NCI-H460 (cell line): ENCODE measurements at regions not wholly inside any gene's neighbourhood (a gene's known extent, or its start where the extent isn't known, plus 50 kb on each side); places are given as distances from the start of the nearest gene placed in this dataset.
A peak's percentile ranks its signal among the peaks of the same experiment; 100 is the strongest.

ENCODE experiments used
- DNase-seq: peaks from one replicate; pipeline ENCODE4 v3.0.0-alpha.2; 2016; ENCODE audit warnings: low read depth; ENCODE audit errors: extremely low read depth

DNA sequence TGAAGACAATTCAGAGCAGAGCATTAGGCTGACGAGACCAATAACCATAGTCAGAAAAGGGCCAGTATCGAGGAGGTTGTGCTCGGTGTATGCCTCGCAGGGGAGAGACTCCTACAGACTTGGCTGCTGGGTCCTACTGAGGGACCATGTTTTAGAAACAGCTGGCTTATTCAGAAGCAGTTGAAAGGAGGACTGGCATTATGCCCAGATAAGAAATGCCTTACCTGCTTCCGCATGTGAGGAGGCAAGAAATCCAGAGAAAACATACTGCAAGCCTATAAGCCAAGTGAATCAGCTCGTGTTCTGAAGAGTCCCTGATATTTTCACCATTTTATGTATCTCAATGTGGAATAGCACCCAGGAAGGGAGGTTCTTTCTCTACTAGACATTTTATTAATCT lies 434.7 kb downstream of the GRB14 start:
- no peak for DNase-seq

- DNase-seq: no peak
These were observed 439.1 kb downstream of the GRB14 start for GRCh38 chr2:164182116-164182627.

GRCh38 chr2:164178835-164179465 lies 442.3 kb downstream of the GRB14 start:
- no peak for DNase-seq

DNA sequence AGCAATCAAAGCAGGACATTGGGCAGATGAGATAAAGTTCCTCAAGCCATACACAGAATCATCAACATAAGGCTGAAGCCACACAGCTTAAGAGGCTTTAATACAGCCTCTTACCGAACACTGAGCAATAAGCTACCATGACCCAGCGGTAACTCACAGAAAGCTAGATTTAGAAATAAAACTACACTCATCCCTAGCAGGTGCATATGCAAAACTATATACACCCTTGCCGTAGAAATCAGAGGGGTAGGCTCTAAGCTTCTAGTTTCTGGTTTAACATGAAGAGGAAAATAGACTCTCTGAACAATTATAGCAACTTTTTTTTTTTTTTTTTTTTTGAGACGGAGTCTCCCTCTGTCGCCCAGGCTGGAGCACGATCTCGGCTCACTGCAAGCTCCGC lies 428.8 kb upstream of the FIGN start:
- DNase-seq: no peak

- DNase-seq: no peak
These were observed 419.8 kb upstream of the FIGN start for GRCh38 chr2:164155558-164155957.

- DNase-seq: peak; percentile 60
These were observed 415.7 kb upstream of the FIGN start for GRCh38 chr2:164151522-164151921.

DNA sequence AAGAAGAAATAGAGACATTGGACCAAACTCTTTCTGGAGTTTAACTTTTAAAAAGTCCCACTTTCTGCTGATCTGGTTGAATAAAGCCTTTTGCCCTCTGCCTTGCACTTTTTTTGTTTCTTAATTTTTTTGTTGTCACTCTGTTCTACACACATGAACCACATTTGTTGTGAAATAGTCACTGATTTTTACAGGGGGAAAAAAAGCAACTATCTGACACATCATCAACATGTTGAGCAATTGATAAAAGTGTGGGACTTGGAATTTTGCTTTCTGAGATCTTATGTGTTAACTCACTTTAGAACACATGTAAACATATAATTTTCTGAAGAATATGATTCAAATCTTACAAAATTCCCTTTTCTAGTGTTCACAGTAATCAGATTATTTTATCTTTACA lies 414.8 kb upstream of the FIGN start:
- no peak for DNase-seq

- DNase-seq: no peak
These were observed 410.6 kb upstream of the FIGN start for GRCh38 chr2:164146441-164146840.

DNA sequence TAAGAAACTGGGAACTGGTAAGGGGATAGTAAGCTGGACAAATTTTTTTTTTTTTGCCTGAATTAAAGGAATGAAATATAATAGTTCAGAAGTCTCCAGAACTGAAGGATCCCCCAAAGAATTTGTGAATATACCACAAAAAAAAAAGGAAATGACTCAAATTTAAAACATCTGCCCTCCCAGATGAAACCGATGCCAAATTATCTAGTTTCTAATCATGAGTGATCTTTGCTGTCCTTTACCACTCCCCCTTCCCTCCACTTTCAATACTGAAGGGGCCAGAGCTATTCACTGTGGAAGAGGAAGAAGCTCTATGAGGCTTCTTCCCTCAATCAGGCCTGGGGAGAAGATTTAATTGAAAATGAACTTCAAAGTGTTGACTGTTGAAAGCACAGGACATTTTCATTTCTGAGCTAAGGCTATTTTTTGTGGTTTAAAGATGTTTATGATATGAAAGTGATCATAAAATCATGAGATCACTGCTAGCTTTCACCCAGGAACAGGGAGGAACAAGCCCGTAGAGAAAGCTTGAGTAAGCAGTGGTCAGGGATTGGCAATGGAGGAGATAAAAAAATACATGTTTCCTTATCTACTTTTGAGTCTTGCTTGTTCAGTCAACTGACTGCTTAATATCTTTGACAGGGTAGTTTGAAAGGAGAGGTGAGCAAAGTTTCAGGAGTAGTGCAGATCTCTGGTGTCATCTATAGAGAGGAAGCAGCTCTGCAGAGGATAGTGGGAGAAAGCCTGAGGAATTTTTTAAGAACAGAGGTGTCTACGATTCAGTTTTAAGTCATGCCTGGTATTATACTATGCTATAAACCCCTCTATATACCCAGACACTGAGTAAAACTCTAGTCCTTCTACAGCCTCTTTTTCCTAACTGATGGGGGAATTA lies 409.5 kb upstream of the FIGN start:
- DNase-seq: no peak

- DNase-seq: no peak
These were observed 407.5 kb upstream of the FIGN start for GRCh38 chr2:164143183-164143930.

DNA sequence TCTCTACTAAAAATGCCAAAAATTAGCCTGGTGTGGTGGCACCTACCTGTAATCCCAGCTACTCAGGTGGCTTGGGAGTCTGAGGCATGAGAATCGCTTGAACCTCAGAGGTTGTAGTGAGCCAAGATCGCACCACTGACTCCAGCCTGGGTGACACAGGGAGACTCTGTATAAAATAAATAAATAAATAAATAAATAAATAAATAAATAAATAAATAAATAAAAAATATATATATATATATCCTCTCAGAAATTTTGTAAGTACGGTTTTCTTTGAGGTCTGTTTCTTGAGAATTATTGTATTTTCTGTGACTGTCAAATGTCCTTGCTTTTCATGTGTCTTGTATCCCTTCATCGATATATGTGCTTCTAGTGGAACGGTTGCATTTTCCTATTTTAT lies 406.9 kb upstream of the FIGN start:
- no peak for DNase-seq

- DNase-seq: no peak
These were observed 405.5 kb upstream of the FIGN start for GRCh38 chr2:164141271-164141670.

GRCh38 chr2:164138750-164139149 lies 402.9 kb upstream of the FIGN start:
- DNase-seq: no peak

DNA sequence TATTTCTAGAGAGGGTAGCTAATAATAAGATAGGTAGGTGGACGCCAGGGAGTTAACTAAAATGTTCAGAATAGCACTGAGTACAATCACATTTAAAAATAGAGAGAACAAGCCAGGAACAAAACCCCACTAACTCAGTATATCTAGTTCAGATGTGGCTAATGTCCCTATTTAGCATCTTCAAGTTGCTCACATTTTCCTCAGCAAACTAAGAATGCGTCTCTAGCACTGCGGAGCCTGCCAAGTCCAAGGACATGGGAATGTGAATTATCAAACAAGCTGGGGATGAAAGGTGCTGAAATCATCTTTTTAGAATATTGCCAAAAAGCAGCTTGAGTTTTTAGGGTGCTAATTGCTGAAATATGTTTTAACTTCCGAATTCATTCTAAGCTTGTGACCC lies 398.5 kb upstream of the FIGN start:
- no peak for DNase-seq

DNA sequence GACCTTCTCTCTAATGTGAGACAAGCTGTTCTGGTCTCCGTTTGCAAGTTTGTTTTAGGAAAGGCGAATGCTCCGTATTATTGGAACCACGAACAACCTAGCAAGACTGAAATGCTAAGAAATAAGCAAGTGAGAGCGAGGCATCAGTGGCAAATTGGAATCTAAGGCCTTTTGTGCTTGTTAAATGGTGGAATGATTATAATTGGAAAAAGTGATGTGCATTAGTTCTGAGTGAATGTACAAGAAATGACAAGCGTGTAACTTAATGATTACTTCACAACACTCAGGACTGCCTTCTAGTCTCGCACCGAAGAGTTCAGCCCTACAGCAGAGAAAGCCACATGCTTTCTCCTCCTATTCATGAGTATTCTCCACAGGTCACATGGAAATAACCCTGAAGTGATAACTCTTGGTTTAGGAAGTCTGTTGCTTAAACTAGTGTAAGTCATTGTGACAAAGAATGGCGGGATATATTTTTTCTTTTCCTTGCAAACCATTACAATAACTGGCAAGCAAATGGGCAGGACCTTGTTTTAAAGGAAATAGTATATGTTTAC lies 392.2 kb upstream of the FIGN start:
- DNase-seq: no peak

DNA sequence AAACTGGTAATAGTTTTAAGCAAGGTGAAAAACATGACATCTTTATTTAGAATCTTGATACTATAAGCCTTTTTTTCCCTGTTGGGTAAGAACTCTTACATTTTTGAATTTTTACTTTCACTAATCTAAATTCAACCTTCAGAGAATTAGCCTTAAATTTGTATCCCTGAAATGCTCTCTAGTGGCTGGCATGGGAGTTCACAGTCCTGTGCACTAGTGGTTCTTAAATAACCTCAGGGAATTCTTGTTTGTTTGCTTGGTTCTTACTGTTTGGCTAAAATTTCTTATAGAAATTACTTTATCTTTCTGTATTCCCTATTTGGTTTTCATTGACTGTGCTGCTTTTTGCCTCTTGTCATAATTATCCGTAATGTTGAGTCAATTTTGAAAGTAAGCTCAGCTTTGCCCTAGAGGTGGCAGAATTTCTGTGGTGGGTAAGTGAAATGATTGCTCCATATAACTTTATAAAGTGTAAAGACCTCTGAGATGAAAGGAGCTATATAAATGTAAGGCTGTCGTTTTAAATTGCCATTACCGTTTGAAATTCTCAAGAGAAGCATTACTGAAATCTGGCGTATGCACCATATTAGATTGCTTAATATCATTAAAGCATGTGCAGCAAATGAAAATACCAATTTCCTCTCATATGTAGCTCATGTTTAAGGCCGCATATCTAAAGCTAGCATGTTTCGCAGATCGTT lies 391.3 kb upstream of the FIGN start:
- DNase-seq: no peak

GRCh38 chr2:164115806-164116205 lies 380.0 kb upstream of the FIGN start:
- no peak for DNase-seq

DNA sequence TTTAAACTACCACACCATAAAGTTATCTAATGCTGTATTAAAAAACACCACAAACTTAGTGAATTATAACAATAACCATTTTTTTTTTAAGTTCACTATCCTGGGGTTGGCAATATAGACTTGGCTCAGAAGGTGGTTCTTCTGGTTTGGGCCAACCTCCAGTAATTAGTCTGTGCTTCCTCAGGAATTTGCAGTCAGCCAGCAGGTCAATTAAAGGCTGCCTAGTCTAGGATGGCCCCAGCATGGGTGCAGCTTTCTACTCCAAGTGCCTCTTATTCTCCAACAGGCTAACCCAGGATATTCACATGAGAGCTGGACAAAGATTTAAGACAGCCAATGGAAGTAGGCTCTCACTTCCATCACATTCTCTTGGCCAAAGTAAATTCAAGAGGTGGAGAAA lies 379.1 kb upstream of the FIGN start:
- DNase-seq: no peak

DNA sequence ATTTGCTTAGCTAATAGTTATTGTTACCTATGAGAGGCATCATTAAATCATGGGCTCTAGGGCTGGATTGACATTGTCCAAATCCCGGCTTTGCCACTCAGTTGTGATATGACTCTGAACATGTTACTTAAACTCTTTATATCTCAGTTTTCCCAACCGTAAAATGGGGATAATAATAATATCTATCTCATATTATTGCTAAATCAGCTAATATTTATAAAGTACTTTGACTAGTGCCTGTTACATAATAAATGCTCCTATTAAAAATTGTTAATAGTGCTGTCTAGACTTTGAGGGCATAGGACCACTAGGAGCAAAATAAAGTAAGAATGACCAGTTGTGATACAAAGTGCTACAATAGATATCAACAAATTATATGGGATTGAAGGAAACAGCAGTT lies 376.3 kb upstream of the FIGN start:
- DNase-seq: no peak

GRCh38 chr2:164110515-164110914 lies 374.7 kb upstream of the FIGN start:
- DNase-seq: no peak
